ENCODE measurements at regions not wholly inside any gene's neighbourhood (a gene's known extent, or its start where the extent isn't known, plus 50 kb on each side); places are given as distances from the start of the nearest gene placed in this dataset.
A peak's percentile ranks its signal among the peaks of the same experiment; 100 is the strongest.
"Not testable (repeated sequence)": the region's sequence is repeated elsewhere in the genome, so short reads cannot be mapped to it uniquely, and the experiment has no call there.

- DNase-seq (ENCODE audit: low spot score), result no peak
Observed at GRCh38 chr6:66655420-66655819, 948.4 kb upstream of the EYS start.

GRCh38 chr6:66638518-66638917 is 931.5 kb upstream of the EYS start:
- no peak for DNase-seq (ENCODE audit: low spot score)

- DNase-seq (ENCODE audit: low spot score), result peak; percentile 8
Observed at GRCh38 chr6:66638099-66638498, 931.1 kb upstream of the EYS start.

GRCh38 chr6:66628917-66629316 is 921.9 kb upstream of the EYS start:
- DNase-seq (ENCODE audit: low spot score), result no peak

GRCh38 chr6:66623050-66623449 is 916.0 kb upstream of the EYS start:
- no peak for DNase-seq (ENCODE audit: low spot score)

GRCh38 chr6:66605971-66606370 is 898.9 kb upstream of the EYS start:
- DNase-seq (ENCODE audit: low spot score), result peak; percentile 47

- DNase-seq (ENCODE audit: low spot score), result no peak
Observed at GRCh38 chr6:66605011-66605410, 898.0 kb upstream of the EYS start.

GRCh38 chr6:66599541-66599940 is 892.5 kb upstream of the EYS start:
- no peak for DNase-seq (ENCODE audit: low spot score)

GRCh38 chr6:66578362-66578761 is 871.3 kb upstream of the EYS start:
- no peak for DNase-seq (ENCODE audit: low spot score)

GRCh38 chr6:66568271-66568670 is 861.2 kb upstream of the EYS start:
- DNase-seq (ENCODE audit: low spot score), result no peak

- DNase-seq (ENCODE audit: low spot score), result no peak
Observed at GRCh38 chr6:66561479-66561878, 854.5 kb upstream of the EYS start.

GRCh38 chr6:66558189-66558588 is 851.2 kb upstream of the EYS start:
- no peak for DNase-seq (ENCODE audit: low spot score)

- DNase-seq (ENCODE audit: low spot score), result peak; percentile 24
Observed at GRCh38 chr6:66556936-66557335, 849.9 kb upstream of the EYS start.

GRCh38 chr6:66555082-66555481 is 848.1 kb upstream of the EYS start:
- DNase-seq (ENCODE audit: low spot score), result no peak

GRCh38 chr6:66553441-66553840 is 846.4 kb upstream of the EYS start:
- DNase-seq (ENCODE audit: low spot score), result no peak

GRCh38 chr6:66538551-66539135 is 831.6 kb upstream of the EYS start:
- DNase-seq (ENCODE audit: low spot score), result no peak

GRCh38 chr6:66533921-66534404 is 826.9 kb upstream of the EYS start:
- no peak for DNase-seq (ENCODE audit: low spot score)

GRCh38 chr6:66526061-66526460 is 819.0 kb upstream of the EYS start:
- DNase-seq (ENCODE audit: low spot score), result no peak

GRCh38 chr6:66522864-66523263 is 815.8 kb upstream of the EYS start:
- DNase-seq (ENCODE audit: low spot score), result no peak

GRCh38 chr6:66516377-66516776 is 809.4 kb upstream of the EYS start:
- DNase-seq (ENCODE audit: low spot score), result no peak

GRCh38 chr6:66508433-66508832 is 801.4 kb upstream of the EYS start:
- peak; percentile 31 for DNase-seq (ENCODE audit: low spot score)

GRCh38 chr6:66499851-66500250 is 792.8 kb upstream of the EYS start:
- DNase-seq (ENCODE audit: low spot score), result no peak

GRCh38 chr6:66496659-66497058 is 789.6 kb upstream of the EYS start:
- peak; percentile 43 for DNase-seq (ENCODE audit: low spot score)

- not testable (repeated sequence) for DNase-seq (ENCODE audit: low spot score)
Observed at GRCh38 chr6:66494643-66495042, 787.6 kb upstream of the EYS start.
